ENCODE measurements at regions not wholly inside any gene's neighbourhood (a gene's known extent, or its start where the extent isn't known, plus 50 kb on each side); places are given as distances from the start of the nearest gene placed in this dataset.
A peak's percentile ranks its signal among the peaks of the same experiment; 100 is the strongest.

GRCh38 chr1:199551967-199552565, 475.4 kb upstream of the NR5A2 start:
- no peak overlapping the region for H3K4me3 ChIP-seq (ENCODE audit: low read depth, low read length)
- peak; percentile 80 for DNase-seq (ENCODE audit: low read depth, low spot score)
- TF ChIP-seq, protein P1, sequence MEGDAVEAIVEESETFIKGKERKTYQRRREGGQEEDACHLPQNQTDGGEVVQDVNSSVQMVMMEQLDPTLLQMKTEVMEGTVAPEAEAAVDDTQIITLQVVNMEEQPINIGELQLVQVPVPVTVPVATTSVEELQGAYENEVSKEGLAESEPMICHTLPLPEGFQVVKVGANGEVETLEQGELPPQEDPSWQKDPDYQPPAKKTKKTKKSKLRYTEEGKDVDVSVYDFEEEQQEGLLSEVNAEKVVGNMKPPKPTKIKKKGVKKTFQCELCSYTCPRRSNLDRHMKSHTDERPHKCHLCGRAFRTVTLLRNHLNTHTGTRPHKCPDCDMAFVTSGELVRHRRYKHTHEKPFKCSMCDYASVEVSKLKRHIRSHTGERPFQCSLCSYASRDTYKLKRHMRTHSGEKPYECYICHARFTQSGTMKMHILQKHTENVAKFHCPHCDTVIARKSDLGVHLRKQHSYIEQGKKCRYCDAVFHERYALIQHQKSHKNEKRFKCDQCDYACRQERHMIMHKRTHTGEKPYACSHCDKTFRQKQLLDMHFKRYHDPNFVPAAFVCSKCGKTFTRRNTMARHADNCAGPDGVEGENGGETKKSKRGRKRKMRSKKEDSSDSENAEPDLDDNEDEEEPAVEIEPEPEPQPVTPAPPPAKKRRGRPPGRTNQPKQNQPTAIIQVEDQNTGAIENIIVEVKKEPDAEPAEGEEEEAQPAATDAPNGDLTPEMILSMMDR (IDR thresholded peaks at IDR 0.05; ENCODE audit: low read depth, low read length): peak; percentile 84
- in situ Hi-C loops (cut with HindIII; ENCODE audit: low sequenced_read_pairs): no loop called here

DNA sequence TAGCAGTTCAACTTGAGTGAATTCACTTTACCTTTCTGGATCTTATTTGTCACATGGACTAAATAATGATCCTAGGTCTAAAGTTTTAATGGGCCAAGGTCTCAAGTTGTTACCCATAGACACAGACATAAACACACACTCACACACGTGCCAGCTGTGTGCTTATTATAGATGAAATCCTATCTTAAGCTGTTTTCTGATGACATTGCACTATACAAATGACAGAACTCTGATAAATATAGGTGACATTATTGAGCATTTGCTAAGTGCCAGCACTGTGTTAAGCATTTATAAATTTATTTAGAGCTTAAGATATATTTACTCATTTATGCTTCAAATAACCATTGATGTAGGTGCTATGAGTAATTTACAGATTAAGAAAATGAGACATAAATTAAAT, 474.4 kb upstream of the NR5A2 start:
- in situ Hi-C loops (cut with HindIII; ENCODE audit: low sequenced_read_pairs): no loop called here
- H3K4me3 ChIP-seq (ENCODE audit: low read depth, low read length): no peak overlapping the region
- no peak for DNase-seq (ENCODE audit: low read depth, low spot score)
- TF ChIP-seq, protein P1 (IDR thresholded peaks at IDR 0.05; ENCODE audit: low read depth, low read length): no peak

- H3K4me3 ChIP-seq (ENCODE audit: low read depth, low read length): no peak overlapping the region
- TF ChIP-seq, protein P1 (IDR thresholded peaks at IDR 0.05; ENCODE audit: low read depth, low read length): no peak
- in situ Hi-C loops (cut with HindIII; ENCODE audit: low sequenced_read_pairs): no loop called here
- DNase-seq (ENCODE audit: low read depth, low spot score): no peak
Measured at GRCh38 chr1:199561334-199561733, 466.2 kb upstream of the NR5A2 start.

GRCh38 chr1:199573047-199573446, 454.5 kb upstream of the NR5A2 start:
- DNase-seq (ENCODE audit: low read depth, low spot score): no peak
- TF ChIP-seq, protein P1 (IDR thresholded peaks at IDR 0.05; ENCODE audit: low read depth, low read length): no peak
- in situ Hi-C loops (cut with HindIII; ENCODE audit: low sequenced_read_pairs): no loop called here
- H3K4me3 ChIP-seq (ENCODE audit: low read depth, low read length): no peak overlapping the region

GRCh38 chr1:199574950-199575349, 452.6 kb upstream of the NR5A2 start:
- TF ChIP-seq, protein P1 (IDR thresholded peaks at IDR 0.05; ENCODE audit: low read depth, low read length): no peak
- H3K4me3 ChIP-seq (ENCODE audit: low read depth, low read length): no peak overlapping the region
- in situ Hi-C loops (cut with HindIII; ENCODE audit: low sequenced_read_pairs): no loop called here
- no peak for DNase-seq (ENCODE audit: low read depth, low spot score)

DNA sequence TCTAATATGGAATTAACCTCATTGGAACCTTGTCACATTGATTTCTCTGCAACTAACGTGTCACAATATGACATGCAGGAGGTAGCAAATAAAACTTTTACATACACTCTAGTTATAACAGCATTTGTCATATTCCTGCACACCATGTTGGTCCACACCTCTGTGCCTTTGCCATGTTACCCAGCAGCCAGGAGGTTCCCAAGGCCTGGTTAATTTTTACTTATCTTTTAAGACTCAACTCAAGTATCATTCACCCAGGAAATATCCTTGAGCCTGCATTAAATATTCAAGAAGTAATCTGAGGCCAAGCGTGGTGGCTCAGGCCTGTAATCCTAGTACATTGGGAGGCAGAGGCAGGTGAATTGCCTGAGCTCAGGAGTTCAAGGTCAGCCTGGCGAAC, 447.2 kb upstream of the NR5A2 start:
- TF ChIP-seq, protein P1 (IDR thresholded peaks at IDR 0.05; ENCODE audit: low read depth, low read length): no peak
- H3K4me3 ChIP-seq (ENCODE audit: low read depth, low read length): no peak overlapping the region
- no peak for DNase-seq (ENCODE audit: low read depth, low spot score)
- in situ Hi-C loops (cut with HindIII; ENCODE audit: low sequenced_read_pairs): no loop called here
